ENCODE measurements at regions not wholly inside any gene's neighbourhood (a gene's known extent, or its start where the extent isn't known, plus 50 kb on each side); places are given as distances from the start of the nearest gene placed in this dataset.

GRCh38 chr4:173917255-173917960, 366.1 kb downstream of the FBXO8 start:
- Histone ChIP-seq H3K27ac (ENCODE audit: low read depth, low read length) (no peak overlapping the region), H4K20me1 (ENCODE audit: control insufficient read depth, insufficient read depth, low read depth, low read length) (no peaks in the 10 kb centered on the region), H3K4me1 (ENCODE audit: control insufficient read depth, low read length) (no peaks in the 10 kb centered on the region), H3K4me2 (ENCODE audit: low read length) (no peak overlapping the region), H3K9me3 (ENCODE audit: control insufficient read depth, insufficient read depth, low read length) (no peaks in the 10 kb centered on the region), H3K27me3 (ENCODE audit: control insufficient read depth, low read length) (no peaks in the 10 kb centered on the region), H3K79me2 (ENCODE audit: control insufficient read depth, low read length) (no peaks in the 10 kb centered on the region), H3F3A (ENCODE audit: control insufficient read depth, insufficient read depth) (no peaks in the 10 kb centered on the region), H3K9me2 (replicated peaks; ENCODE audit: control insufficient read depth, low read length) (no peaks in the 10 kb centered on the region), H3K36me3 (ENCODE audit: control insufficient read depth, low read length) (no peaks in the 10 kb centered on the region), H3K4me3 (ENCODE audit: low read length) (no peak overlapping the region)
- TF ChIP-seq CTCF (IDR thresholded peaks at IDR 0.05; ENCODE audit: low read depth, low read length, poor library complexity, severe bottlenecking) = no peak
- TF ChIP-seq EZH2phosphoT487 (IDR thresholded peaks at IDR 0.05; ENCODE audit: borderline replicate concordance, low read length) = no peak

GRCh38 chr4:173913496-173913895, 370.0 kb downstream of the FBXO8 start:
- Histone ChIP-seq H3K4me3 (ENCODE audit: low read length) (no peak overlapping the region), H3K36me3 (ENCODE audit: control insufficient read depth, low read length) (no peaks in the 10 kb centered on the region), H3K4me2 (ENCODE audit: low read length) (no peak overlapping the region), H4K20me1 (ENCODE audit: control insufficient read depth, insufficient read depth, low read depth, low read length) (no peaks in the 10 kb centered on the region), H3K27me3 (ENCODE audit: control insufficient read depth, low read length) (no peaks in the 10 kb centered on the region), H3K4me1 (ENCODE audit: control insufficient read depth, low read length) (no peaks in the 10 kb centered on the region), H3K27ac (ENCODE audit: low read depth, low read length) (no peak overlapping the region), H3K9me2 (replicated peaks; ENCODE audit: control insufficient read depth, low read length) (no peaks in the 10 kb centered on the region), H3F3A (ENCODE audit: control insufficient read depth, insufficient read depth) (no peaks in the 10 kb centered on the region), H3K79me2 (ENCODE audit: control insufficient read depth, low read length) (no peaks in the 10 kb centered on the region), H3K9me3 (ENCODE audit: control insufficient read depth, insufficient read depth, low read length) (no peaks in the 10 kb centered on the region)
- TF ChIP-seq CTCF (IDR thresholded peaks at IDR 0.05; ENCODE audit: low read depth, low read length, poor library complexity, severe bottlenecking) (no peak), EZH2phosphoT487 (IDR thresholded peaks at IDR 0.05; ENCODE audit: borderline replicate concordance, low read length) (no peak)

- Histone ChIP-seq H3F3A (ENCODE audit: control insufficient read depth, insufficient read depth) (no peaks in the 10 kb centered on the region), H4K20me1 (ENCODE audit: control insufficient read depth, insufficient read depth, low read depth, low read length) (no peaks in the 10 kb centered on the region), H3K27me3 (ENCODE audit: control insufficient read depth, low read length) (no peaks in the 10 kb centered on the region), H3K36me3 (ENCODE audit: control insufficient read depth, low read length) (no peaks in the 10 kb centered on the region), H3K4me3 (ENCODE audit: low read length) (no peak overlapping the region), H3K4me2 (ENCODE audit: low read length) (no peak overlapping the region), H3K9me2 (replicated peaks; ENCODE audit: control insufficient read depth, low read length) (no peaks in the 10 kb centered on the region), H3K27ac (ENCODE audit: low read depth, low read length) (no peak overlapping the region), H3K9me3 (ENCODE audit: control insufficient read depth, insufficient read depth, low read length) (no peaks in the 10 kb centered on the region), H3K79me2 (ENCODE audit: control insufficient read depth, low read length) (no peaks in the 10 kb centered on the region), H3K4me1 (ENCODE audit: control insufficient read depth, low read length) (no peaks in the 10 kb centered on the region)
- TF ChIP-seq CTCF (IDR thresholded peaks at IDR 0.05; ENCODE audit: low read depth, low read length, poor library complexity, severe bottlenecking) = no peak
- no peak for TF ChIP-seq EZH2phosphoT487 (IDR thresholded peaks at IDR 0.05; ENCODE audit: borderline replicate concordance, low read length)
Measured at GRCh38 chr4:173912384-173912783, 371.1 kb downstream of the FBXO8 start.
